ENCODE measurements at regions not wholly inside any gene's neighbourhood (a gene's known extent, or its start where the extent isn't known, plus 50 kb on each side); places are given as distances from the start of the nearest gene placed in this dataset.

DNA sequence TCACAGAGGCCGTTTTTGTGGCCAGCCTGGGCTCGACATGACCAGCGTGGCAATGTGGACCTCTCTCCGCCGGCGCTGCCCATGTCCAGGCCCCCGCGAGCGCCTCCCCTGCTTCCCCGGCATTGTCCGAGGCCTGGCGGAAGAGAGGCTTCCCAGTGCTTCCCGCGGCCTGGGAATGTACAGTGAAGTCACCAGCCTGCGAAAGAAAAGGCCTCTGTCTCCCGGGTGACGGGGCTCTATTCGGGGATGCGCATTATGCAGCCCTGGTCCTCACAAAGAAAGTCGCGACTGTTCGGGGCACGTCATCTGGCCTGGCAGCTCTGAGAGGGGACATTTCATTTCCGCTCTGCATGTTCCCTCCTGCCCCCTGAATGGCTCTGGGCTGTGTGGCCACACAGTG is 109.2 kb upstream of the AGAP1 start:
- Histone ChIP-seq H3K27ac (ENCODE audit: insufficient read depth, low read depth, low read length) (no peak overlapping the region), H3K4me3 (replicated peaks in 1 of 3; ENCODE audit: insufficient read depth in 1 of 3, low read depth in 1 of 3, low read length in 3 of 3) (no peak overlapping the region), H3K9ac (replicated peaks; ENCODE audit: extremely low read depth, insufficient read depth, low read length) (no peak overlapping the region), H3K36me3 (ENCODE audit: control insufficient read depth in 2 of 2, extremely low read depth in 1 of 2, insufficient read depth in 2 of 2, low read length in 2 of 2) (no peaks in the 10 kb centered on the region), H3K4me2 (ENCODE audit: insufficient read depth, low read length) (no peak overlapping the region), H4K20me1 (replicated peaks; ENCODE audit: control insufficient read depth, extremely low read depth, insufficient read depth, low read length) (no peaks in the 10 kb centered on the region), H3K4me1 (ENCODE audit: control insufficient read depth, extremely low read depth, insufficient read depth, low read length) (no peaks in the 10 kb centered on the region), H3K27me3 (ENCODE audit: control insufficient read depth in 2 of 2, insufficient read depth in 2 of 2, low read length in 2 of 2) (no peaks in the 10 kb centered on the region), H2AFZ (ENCODE audit: low read depth, low read length) (no peak overlapping the region), H3K9me1 (replicated peaks; ENCODE audit: control insufficient read depth, extremely low read depth, insufficient read depth, low read length) (no peaks in the 10 kb centered on the region), H3K79me2 (ENCODE audit: control insufficient read depth, insufficient read depth, low read length) (no peaks in the 10 kb centered on the region), H3K9me3 (replicated peaks; ENCODE audit: control insufficient read depth, insufficient read depth, low read length) (no peaks in the 10 kb centered on the region)
- CTCF ChIA-PET: no interaction called here
- no peak for FAIRE-seq
- no peak for TF ChIP-seq GATA2 (IDR thresholded peaks at IDR 0.05; ENCODE audit: insufficient read depth, insufficient read length, low read depth, low read length)
- TF ChIP-seq EZH2 (IDR thresholded peaks at IDR 0.05; ENCODE audit: borderline replicate concordance, low read depth, low read length, severe bottlenecking): no peak
- TF ChIP-seq MYC (IDR thresholded peaks at IDR 0.05; ENCODE audit: low read depth, low read length): no peak
- no peak for TF ChIP-seq FOS (IDR thresholded peaks at IDR 0.05; ENCODE audit: borderline replicate concordance, insufficient read depth, low read length)
- TF ChIP-seq, protein P1, sequence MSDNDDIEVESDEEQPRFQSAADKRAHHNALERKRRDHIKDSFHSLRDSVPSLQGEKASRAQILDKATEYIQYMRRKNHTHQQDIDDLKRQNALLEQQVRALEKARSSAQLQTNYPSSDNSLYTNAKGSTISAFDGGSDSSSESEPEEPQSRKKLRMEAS (IDR thresholded peaks at IDR 0.05; ENCODE audit: insufficient read depth, insufficient read length): no peak
- TF ChIP-seq, protein P2, sequence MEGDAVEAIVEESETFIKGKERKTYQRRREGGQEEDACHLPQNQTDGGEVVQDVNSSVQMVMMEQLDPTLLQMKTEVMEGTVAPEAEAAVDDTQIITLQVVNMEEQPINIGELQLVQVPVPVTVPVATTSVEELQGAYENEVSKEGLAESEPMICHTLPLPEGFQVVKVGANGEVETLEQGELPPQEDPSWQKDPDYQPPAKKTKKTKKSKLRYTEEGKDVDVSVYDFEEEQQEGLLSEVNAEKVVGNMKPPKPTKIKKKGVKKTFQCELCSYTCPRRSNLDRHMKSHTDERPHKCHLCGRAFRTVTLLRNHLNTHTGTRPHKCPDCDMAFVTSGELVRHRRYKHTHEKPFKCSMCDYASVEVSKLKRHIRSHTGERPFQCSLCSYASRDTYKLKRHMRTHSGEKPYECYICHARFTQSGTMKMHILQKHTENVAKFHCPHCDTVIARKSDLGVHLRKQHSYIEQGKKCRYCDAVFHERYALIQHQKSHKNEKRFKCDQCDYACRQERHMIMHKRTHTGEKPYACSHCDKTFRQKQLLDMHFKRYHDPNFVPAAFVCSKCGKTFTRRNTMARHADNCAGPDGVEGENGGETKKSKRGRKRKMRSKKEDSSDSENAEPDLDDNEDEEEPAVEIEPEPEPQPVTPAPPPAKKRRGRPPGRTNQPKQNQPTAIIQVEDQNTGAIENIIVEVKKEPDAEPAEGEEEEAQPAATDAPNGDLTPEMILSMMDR (IDR thresholded peaks at IDR 0.05; ENCODE audit: extremely low read depth in 1 of 2, insufficient read depth in 1 of 2, low read depth in 1 of 2, low read length in 2 of 2): no peak
- TF ChIP-seq POLR2A (IDR thresholded peaks at IDR 0.05; ENCODE audit: low read depth, low read length): no peak
- TF ChIP-seq JUN (IDR thresholded peaks at IDR 0.05; ENCODE audit: borderline replicate concordance, insufficient read depth, insufficient read length, low read depth): no peak
- no peak for TF ChIP-seq POLR2AphosphoS5 (IDR thresholded peaks at IDR 0.05; ENCODE audit: insufficient read depth, low read depth, low read length)
- BruUV-seq (replicated peaks): no TSS peak
- no peak for DNase-seq (ENCODE audit: low read depth, low spot score)
- POLR2A ChIA-PET: no interaction called here
- intact Hi-C loops (cut with micrococcal nuclease): no loop called here
- dilution Hi-C loops (cut with MboI; ENCODE audit: extremely low pct_ligation_motif_present, low sequenced_read_pairs): no loop called here
